CD4-positive, CD25-positive, alpha-beta regulatory T cell (primary cell): ENCODE measurements at regions not wholly inside any gene's neighbourhood (a gene's known extent, or its start where the extent isn't known, plus 50 kb on each side); places are given as distances from the start of the nearest gene placed in this dataset.

Experiments used
- ATAC-seq, 2 donors: fragments of 150-1000 bp; cut with Tn5 transposase; one replicate each; pipeline ENCODE4 v1.10.0; 2021; ENCODE audit warnings: low read depth in 2 of 2, moderate number of reproducible peaks in 2 of 2, moderate library complexity in 1 of 2
- DNase-seq, 3 donors: peaks; one replicate each; pipeline versions ENCODE4 v3.0.0 to v3.0.0-alpha.2; 2012 to 2022; ENCODE audit warnings: mixed read lengths in 1 of 3
- H3K27ac ChIP-seq: one replicate; pipeline ENCODE4 v1.7.0; 2013; ENCODE audit warnings: mild to moderate bottlenecking, low read length; ENCODE audit not compliant: insufficient read depth, poor library complexity, severe bottlenecking
- H3K27me3 ChIP-seq: one replicate; pipeline ENCODE4 v1.7.0; 2013; ENCODE audit warnings: low read length; ENCODE audit not compliant: control insufficient read depth, insufficient read depth
- H3K36me3 ChIP-seq: one replicate; pipeline ENCODE4 v1.7.0; 2013; ENCODE audit warnings: mild to moderate bottlenecking, low read length, moderate library complexity; ENCODE audit not compliant: control insufficient read depth, insufficient read depth
- H3K4me1 ChIP-seq: 2 replicates; pipeline ENCODE4 v1.7.0; 2013; ENCODE audit warnings: mild to moderate bottlenecking, low read length; ENCODE audit not compliant: insufficient read depth, control insufficient read depth, poor library complexity, severe bottlenecking
- H3K4me3 ChIP-seq: one replicate; pipeline ENCODE4 v1.7.0; 2013; ENCODE audit warnings: low read depth, mild to moderate bottlenecking, low read length, moderate library complexity
- H3K9me3 ChIP-seq, 2 experiments: 1 replicate in 1 of 2; 2 replicates in 1 of 2; pipeline ENCODE4 v1.7.0; 2013; ENCODE audit warnings: low read length in 2 of 2, mild to moderate bottlenecking in 1 of 2, moderate library complexity in 1 of 2; ENCODE audit not compliant: control insufficient read depth in 2 of 2
- H3K27ac Mint-ChIP-seq, 3 donors: one replicate each; pipeline ENCODE4 v1.8.0; 2020 to 2022; ENCODE audit warnings: mild to moderate bottlenecking in 3 of 3, mixed read lengths in 3 of 3, moderate library complexity in 2 of 3
- H3K27me3 Mint-ChIP-seq: one replicate; pipeline ENCODE4 v1.8.0; 2022; ENCODE audit warnings: mild to moderate bottlenecking, mixed read lengths
- H3K36me3 Mint-ChIP-seq: one replicate; pipeline ENCODE4 v1.8.0; 2020; ENCODE audit warnings: mixed read lengths
- H3K4me1 Mint-ChIP-seq, 4 donors: one replicate each; pipeline ENCODE4 v1.8.0; 2020 to 2022; ENCODE audit warnings: mixed read lengths in 4 of 4, mild to moderate bottlenecking in 1 of 4
- H3K4me3 Mint-ChIP-seq, 4 donors: one replicate each; pipeline ENCODE4 v1.8.0; 2020 to 2022; ENCODE audit warnings: mild to moderate bottlenecking in 4 of 4, mixed read lengths in 4 of 4, moderate library complexity in 3 of 4
- H3K9me3 Mint-ChIP-seq, 7 donors: one replicate each; pipeline ENCODE4 v1.8.0; 2020 to 2022; ENCODE audit warnings: mixed read lengths in 7 of 7, mild to moderate bottlenecking in 3 of 7, moderate library complexity in 2 of 7

DNA sequence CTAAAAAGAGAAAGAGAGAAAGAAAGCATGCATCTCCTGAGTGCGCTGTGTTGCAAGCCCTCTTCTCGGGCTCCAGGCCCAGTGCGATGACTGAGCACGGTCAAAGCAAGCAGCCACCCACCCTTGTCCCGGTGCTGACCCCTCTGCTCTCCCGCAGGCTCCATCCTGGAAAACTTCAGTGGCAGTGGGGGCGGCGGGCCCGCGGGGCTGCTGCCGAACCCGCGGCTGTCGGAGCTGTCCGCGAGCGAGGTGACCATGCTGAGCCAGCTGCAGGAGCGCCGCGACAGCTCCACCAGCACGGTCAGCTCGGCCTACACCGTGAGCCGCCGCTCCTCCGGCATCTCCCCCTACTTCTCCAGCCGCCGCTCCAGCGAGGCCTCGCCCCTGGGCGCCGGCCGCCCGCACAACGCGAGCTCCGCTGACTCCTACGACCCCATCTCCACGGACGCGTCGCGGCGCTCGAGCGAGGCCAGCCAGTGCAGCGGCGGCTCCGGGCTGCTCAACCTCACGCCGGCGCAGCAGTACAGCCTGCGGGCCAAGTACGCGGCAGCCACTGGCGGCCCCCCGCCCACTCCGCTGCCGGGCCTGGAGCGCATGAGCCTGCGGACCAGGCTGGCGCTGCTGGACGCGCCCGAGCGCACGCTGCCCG is 252.5 kb downstream of the GLI2 start:
- no peaks in the 10 kb centered on the region for H3K27me3 Mint-ChIP-seq
- Histone ChIP-seq H3K27me3 (no peaks in the 10 kb centered on the region), H3K27ac (no peak overlapping the region), H3K36me3 (no peaks in the 10 kb centered on the region), H3K9me3 (no peaks in the 10 kb centered on the region), H3K4me1 (no peaks in the 10 kb centered on the region), H3K4me3 (no peak overlapping the region)
- ATAC-seq (no peak), DNase-seq (no peak)
- no peaks in the 10 kb centered on the region for H3K36me3 Mint-ChIP-seq
- H3K4me3 Mint-ChIP-seq, result no peak overlapping the region
- no peak overlapping the region for H3K27ac Mint-ChIP-seq
- no peaks in the 10 kb centered on the region for H3K4me1 Mint-ChIP-seq
- H3K9me3 Mint-ChIP-seq, result peaks cover 0 to 2% (median 0%) of the 10 kb centered on the region in 7 donors

- H3K27ac ChIP-seq, result no peak overlapping the region
- ATAC-seq (no peak), DNase-seq (no peak)
- no peaks in the 10 kb centered on the region for H3K27me3 Mint-ChIP-seq
- H3K4me3 Mint-ChIP-seq, result no peak overlapping the region
- H3K36me3 Mint-ChIP-seq, result no peaks in the 10 kb centered on the region
- H3K4me3 ChIP-seq, result no peak overlapping the region
- no peaks in the 10 kb centered on the region for H3K36me3 ChIP-seq
- no peaks in the 10 kb centered on the region for H3K9me3 ChIP-seq
- no peaks in the 10 kb centered on the region for H3K27me3 ChIP-seq
- H3K9me3 Mint-ChIP-seq, result no peaks in the 10 kb centered on the region
- H3K4me1 Mint-ChIP-seq, result no peaks in the 10 kb centered on the region
- H3K27ac Mint-ChIP-seq, result no peak overlapping the region
- H3K4me1 ChIP-seq, result no peaks in the 10 kb centered on the region
Measured at GRCh38 chr2:120988700-120989511, 253.2 kb downstream of the GLI2 start.

- Mint-ChIP-seq H3K9me3 (peaks cover 0 to 1% (median 0%) of the 10 kb centered on the region in 7 donors), H3K4me1 (no peaks in the 10 kb centered on the region), H3K36me3 (no peaks in the 10 kb centered on the region), H3K27ac (no peak overlapping the region), H3K27me3 (no peaks in the 10 kb centered on the region), H3K4me3 (no peak overlapping the region)
- DNase-seq, result no peak
- H3K36me3 ChIP-seq, result no peaks in the 10 kb centered on the region
- H3K9me3 ChIP-seq, result no peaks in the 10 kb centered on the region
- ATAC-seq, result no peak
- no peak overlapping the region for H3K4me3 ChIP-seq
- H3K27ac ChIP-seq, result no peak overlapping the region
- no peaks in the 10 kb centered on the region for H3K4me1 ChIP-seq
- no peaks in the 10 kb centered on the region for H3K27me3 ChIP-seq
Measured at GRCh38 chr2:120989512-120990441, 254.1 kb downstream of the GLI2 start.

GRCh38 chr2:120990451-120990871 is 254.8 kb downstream of the GLI2 start:
- no peak for ATAC-seq
- Histone ChIP-seq H3K4me3 (no peak overlapping the region), H3K27ac (no peak overlapping the region), H3K36me3 (no peaks in the 10 kb centered on the region), H3K4me1 (no peaks in the 10 kb centered on the region), H3K9me3 (no peaks in the 10 kb centered on the region), H3K27me3 (no peaks in the 10 kb centered on the region)
- Mint-ChIP-seq H3K27me3 (no peaks in the 10 kb centered on the region), H3K4me1 (no peaks in the 10 kb centered on the region), H3K4me3 (no peak overlapping the region), H3K27ac (no peak overlapping the region), H3K9me3 (peaks cover 0 to 1% (median 0%) of the 10 kb centered on the region in 7 donors), H3K36me3 (no peaks in the 10 kb centered on the region)
- DNase-seq, result no peak

GRCh38 chr2:120991441-120991840 is 255.8 kb downstream of the GLI2 start:
- Histone ChIP-seq H3K4me3 (no peak overlapping the region), H3K4me1 (no peaks in the 10 kb centered on the region), H3K36me3 (no peaks in the 10 kb centered on the region), H3K27me3 (no peaks in the 10 kb centered on the region), H3K27ac (no peak overlapping the region), H3K9me3 (no peaks in the 10 kb centered on the region)
- Mint-ChIP-seq H3K27me3 (no peaks in the 10 kb centered on the region), H3K4me3 (no peak overlapping the region), H3K9me3 (peaks cover 0 to 1% (median 0%) of the 10 kb centered on the region in 7 donors), H3K36me3 (no peaks in the 10 kb centered on the region), H3K4me1 (no peaks in the 10 kb centered on the region), H3K27ac (no peak overlapping the region)
- DNase-seq, result no peak
- no peak for ATAC-seq

DNA sequence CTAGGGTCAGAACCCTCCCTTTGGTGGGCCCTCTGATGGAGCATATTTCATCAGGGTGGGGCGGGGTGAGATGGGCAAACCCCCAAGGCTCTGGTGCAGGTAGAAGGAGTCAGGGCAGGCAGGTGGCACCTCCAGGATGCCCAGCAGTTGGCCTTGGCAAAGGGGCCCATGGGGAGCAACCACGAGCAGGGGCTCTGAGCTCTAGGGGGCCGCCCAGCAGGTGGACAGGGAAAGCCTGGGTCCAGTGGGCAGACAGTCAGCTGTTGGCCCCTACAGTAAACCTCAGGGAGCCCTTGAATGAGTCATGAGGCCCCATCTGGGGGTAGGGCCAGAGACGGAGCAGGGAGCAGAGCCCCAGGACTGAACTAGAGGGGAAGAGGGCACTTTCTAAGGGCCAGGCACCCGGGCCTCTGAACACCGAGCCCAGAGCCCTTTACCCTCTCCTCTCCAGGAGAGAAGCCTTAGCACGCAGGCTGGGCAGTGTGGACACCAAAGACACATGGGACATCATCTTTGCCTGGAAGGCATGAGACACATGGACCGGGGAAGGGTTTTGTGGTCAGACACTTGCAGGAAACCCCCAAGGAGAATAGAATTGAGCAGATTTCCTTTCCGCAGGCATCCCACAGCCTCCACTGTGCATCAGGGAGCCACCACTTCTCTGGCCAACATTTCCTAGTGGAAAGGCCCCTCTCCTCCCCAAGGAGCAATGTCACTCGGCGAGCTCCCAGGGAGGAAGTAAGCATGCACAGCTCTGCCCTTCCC is 257.3 kb downstream of the GLI2 start:
- no peak for DNase-seq
- Mint-ChIP-seq H3K27me3 (peaks cover 4% of the 10 kb centered on the region), H3K4me1 (no peaks in the 10 kb centered on the region), H3K27ac (no peak overlapping the region), H3K36me3 (no peaks in the 10 kb centered on the region), H3K4me3 (no peak overlapping the region), H3K9me3 (peaks cover 0 to 1% (median 0%) of the 10 kb centered on the region in 7 donors)
- Histone ChIP-seq H3K4me1 (no peaks in the 10 kb centered on the region), H3K4me3 (no peak overlapping the region), H3K9me3 (no peaks in the 10 kb centered on the region), H3K27me3 (no peaks in the 10 kb centered on the region), H3K27ac (no peak overlapping the region), H3K36me3 (no peaks in the 10 kb centered on the region)
- ATAC-seq, result no peak

- no peaks in the 10 kb centered on the region for H3K9me3 ChIP-seq
- H3K4me1 ChIP-seq, result no peaks in the 10 kb centered on the region
- no peaks in the 10 kb centered on the region for H3K36me3 ChIP-seq
- H3K4me3 Mint-ChIP-seq, result no peak overlapping the region
- H3K27me3 Mint-ChIP-seq, result peaks cover 4% of the 10 kb centered on the region
- H3K27ac ChIP-seq, result no peak overlapping the region
- no peak for DNase-seq
- no peak overlapping the region for H3K27ac Mint-ChIP-seq
- ATAC-seq, result no peak
- no peaks in the 10 kb centered on the region for H3K27me3 ChIP-seq
- no peaks in the 10 kb centered on the region for H3K4me1 Mint-ChIP-seq
- peaks cover 0 to 1% (median 0%) of the 10 kb centered on the region in 7 donors for H3K9me3 Mint-ChIP-seq
- H3K36me3 Mint-ChIP-seq, result no peaks in the 10 kb centered on the region
- no peak overlapping the region for H3K4me3 ChIP-seq
Measured at GRCh38 chr2:120993661-120994060, 258.0 kb downstream of the GLI2 start.
